Left ventricle myocardium inferior (tissue), 1 donor: ENCODE measurements at regions not wholly inside any gene's neighbourhood (a gene's known extent, or its start where the extent isn't known, plus 50 kb on each side); places are given as distances from the start of the nearest gene placed in this dataset.

ENCODE experiments used
- DNase-seq: peaks from one replicate; pipeline ENCODE4 v3.0.0-alpha.2; 2020
- H3K27ac ChIP-seq: fragments of 200-600 bp; replicated peaks from 2 replicates; pipeline ENCODE4 v1.8.0; 2021
- H3K27me3 ChIP-seq: fragments of 200-600 bp; 2 replicates; pipeline ENCODE4 v1.8.0; 2021; ENCODE audit warnings: low read depth
- H3K36me3 ChIP-seq: fragments of 200-600 bp; 2 replicates; pipeline ENCODE4 v1.8.0; 2021
- H3K4me1 ChIP-seq: fragments of 200-600 bp; 2 replicates; pipeline ENCODE4 v1.8.0; 2021
- H3K4me3 ChIP-seq: fragments of 200-600 bp; 2 replicates; pipeline ENCODE4 v1.8.0; 2021; ENCODE audit warnings: mild to moderate bottlenecking, moderate library complexity
- H3K9me3 ChIP-seq: fragments of 200-600 bp; replicated peaks from 2 replicates; pipeline ENCODE4 v1.8.0; 2021
- CTCF ChIP-seq: fragments of 200-600 bp; IDR thresholded peaks from 2 replicates; pipeline ENCODE4 v1.8.0; 2021; ENCODE audit warnings: antibody characterized with exemption, mild to moderate bottlenecking, borderline replicate concordance
- intact Hi-C: fragments of 100-400 bp; cut with micrococcal nuclease; formaldehyde crosslinking; loops from one replicate; pipeline ENCODE4 v1.11.0; 2022
- donor health status: DM: no; HTN: yes; CAD: no; lungs with severe emphysema.

GRCh38 chr7:46243406-46243805 is 322.3 kb upstream of the IGFBP3 start:
- DNase-seq, result no peak
- Histone ChIP-seq H3K4me1 (no peaks in the 10 kb centered on the region), H3K27ac (no peak overlapping the region), H3K36me3 (no peaks in the 10 kb centered on the region), H3K9me3 (peaks cover 23% of the 10 kb centered on the region), H3K4me3 (no peak overlapping the region), H3K27me3 (no peaks in the 10 kb centered on the region)
- intact Hi-C loops, result no loop called here
- no peak for TF ChIP-seq CTCF

DNA sequence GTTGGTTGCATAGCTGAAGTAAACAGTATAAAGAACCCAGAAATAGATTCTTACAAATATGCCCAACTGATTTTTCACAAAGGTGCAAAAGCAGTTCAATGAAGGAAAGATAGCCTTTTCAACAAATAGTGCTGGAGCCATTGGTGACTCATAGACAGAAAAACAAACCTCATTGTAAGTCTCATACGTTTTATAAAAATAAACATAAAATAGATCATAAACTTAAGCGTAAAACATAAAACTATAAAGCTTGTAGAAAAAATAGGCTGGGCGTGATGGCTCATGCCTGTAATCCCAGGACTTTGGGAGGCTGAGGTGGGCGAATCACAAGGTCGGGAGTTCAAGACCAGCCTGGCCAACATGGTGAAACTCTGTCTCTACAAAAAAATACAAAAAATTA is 318.8 kb upstream of the IGFBP3 start:
- Histone ChIP-seq H3K4me3 (no peak overlapping the region), H3K4me1 (no peaks in the 10 kb centered on the region), H3K9me3 (peaks cover 23% of the 10 kb centered on the region), H3K36me3 (no peaks in the 10 kb centered on the region), H3K27ac (no peak overlapping the region), H3K27me3 (no peaks in the 10 kb centered on the region)
- DNase-seq, result no peak
- intact Hi-C loops, result no loop called here
- no peak for TF ChIP-seq CTCF

GRCh38 chr7:46237466-46237865 is 316.4 kb upstream of the IGFBP3 start:
- no peak overlapping the region for H3K27ac ChIP-seq
- no peaks in the 10 kb centered on the region for H3K36me3 ChIP-seq
- H3K4me3 ChIP-seq, result no peak overlapping the region
- DNase-seq, result no peak
- H3K9me3 ChIP-seq, result peaks cover 23% of the 10 kb centered on the region
- no peaks in the 10 kb centered on the region for H3K27me3 ChIP-seq
- intact Hi-C loops, result no loop called here
- no peak for TF ChIP-seq CTCF
- H3K4me1 ChIP-seq, result no peaks in the 10 kb centered on the region

DNA sequence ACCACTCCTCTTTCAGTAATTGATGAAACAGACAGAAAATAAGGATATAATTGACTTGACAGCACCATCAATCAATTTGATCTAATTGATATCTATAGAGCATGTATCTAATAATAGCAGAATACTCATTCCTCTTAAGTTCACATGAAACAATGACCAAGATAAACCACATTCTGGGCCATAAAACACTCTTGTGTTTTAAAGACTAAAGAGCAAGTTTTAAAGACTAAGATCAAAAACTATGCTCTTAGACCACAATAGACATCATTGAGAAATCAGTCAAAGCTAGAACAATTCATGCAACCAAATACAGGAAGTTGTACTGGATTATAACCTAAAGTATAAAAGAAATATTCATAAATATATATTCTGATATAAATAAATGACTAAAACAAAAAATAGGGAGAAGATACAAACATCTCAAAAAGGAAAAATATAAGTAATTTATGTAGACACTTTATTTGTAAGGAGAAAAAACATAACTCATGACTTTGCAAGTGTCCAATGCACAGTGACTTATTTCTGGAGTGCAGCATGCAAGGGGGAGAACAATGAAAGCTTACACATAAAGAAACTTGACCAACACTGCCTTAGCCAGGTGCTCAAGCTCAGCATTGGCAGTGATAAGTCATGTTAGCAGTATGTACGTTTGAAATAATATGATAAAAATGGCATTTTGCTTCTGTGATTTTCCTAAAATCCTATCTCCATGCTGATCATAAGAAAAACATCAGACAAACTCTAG is 312.7 kb upstream of the IGFBP3 start:
- DNase-seq, result no peak
- no peak for TF ChIP-seq CTCF

DNA sequence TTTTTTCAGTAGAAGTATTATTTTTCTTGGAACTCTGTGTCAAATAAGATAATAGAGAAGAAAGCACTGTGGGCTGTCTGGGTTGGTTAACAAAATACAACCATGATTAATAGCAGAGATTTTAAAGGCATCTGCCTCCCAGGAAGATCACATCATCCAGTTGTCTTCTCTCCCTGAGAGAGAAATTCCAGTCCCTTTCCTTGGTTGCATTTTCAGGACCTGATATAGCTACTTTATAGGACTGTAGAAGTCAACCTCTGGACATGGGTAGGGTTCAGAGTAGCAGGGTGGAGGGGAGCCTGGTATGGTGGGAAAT is 309.9 kb upstream of the IGFBP3 start:
- no peaks in the 10 kb centered on the region for H3K9me3 ChIP-seq
- H3K36me3 ChIP-seq, result no peaks in the 10 kb centered on the region
- no peaks in the 10 kb centered on the region for H3K4me1 ChIP-seq
- H3K27ac ChIP-seq, result no peak overlapping the region
- TF ChIP-seq CTCF, result no peak
- intact Hi-C loops, result no loop called here
- no peaks in the 10 kb centered on the region for H3K27me3 ChIP-seq
- DNase-seq, result no peak
- H3K4me3 ChIP-seq, result no peak overlapping the region

More for the DNA sequence above, 312.7 kb upstream of the IGFBP3 start:
- Histone ChIP-seq H3K36me3 (no peaks in the 10 kb centered on the region), H3K27me3 (no peaks in the 10 kb centered on the region), H3K27ac (no peak overlapping the region), H3K4me3 (no peak overlapping the region), H3K9me3 (no peaks in the 10 kb centered on the region), H3K4me1 (no peaks in the 10 kb centered on the region)
- intact Hi-C loops, result no loop called here
